Activated CD4-positive, alpha-beta T cell treated with anti-CD3 and anti-CD28 coated beads, Interleukin-2, amount 50 U/mL, for 4 hours (primary cell): ENCODE measurements at regions not wholly inside any gene's neighbourhood (a gene's known extent, or its start where the extent isn't known, plus 50 kb on each side); places are given as distances from the start of the nearest gene placed in this dataset.
"Not testable (repeated sequence)": the region's sequence is repeated elsewhere in the genome, so short reads cannot be mapped to it uniquely, and the experiment has no call there.

ENCODE experiments used
- DNase-seq, 2 experiments: peaks; one replicate each; pipeline ENCODE4 v3.0.0-alpha.2; 2020

DNA sequence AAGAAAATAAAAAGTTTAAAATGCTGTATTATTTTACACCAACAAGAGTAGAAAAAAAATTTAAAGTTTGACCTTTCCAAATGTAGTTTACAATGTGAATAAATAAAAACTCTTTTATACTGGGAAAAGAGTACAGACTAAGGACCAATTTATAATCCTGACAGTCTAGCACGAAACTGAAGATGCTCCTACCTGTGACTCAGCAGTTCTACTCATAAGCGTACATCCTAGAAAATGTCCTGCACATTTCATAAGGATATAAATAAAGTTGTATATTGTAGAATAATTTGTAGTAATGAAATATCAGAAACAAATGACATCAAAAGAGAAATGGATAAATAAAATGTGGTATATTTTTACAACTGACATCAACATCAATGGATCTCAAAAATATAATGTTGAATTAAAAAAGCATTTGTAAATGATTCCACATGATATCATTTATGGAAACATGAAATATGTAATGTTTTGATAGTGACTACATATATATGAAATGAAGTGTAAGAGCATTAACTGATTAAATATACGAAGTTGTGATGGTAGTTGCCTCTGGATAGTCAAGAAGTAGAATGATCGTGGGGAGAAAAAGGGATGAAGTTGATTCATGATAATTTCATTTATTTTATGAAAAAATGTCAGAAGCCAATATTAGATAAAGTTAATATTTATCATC lies 161.3 kb upstream of the CBLB start:
- DNase-seq = no peak

DNA sequence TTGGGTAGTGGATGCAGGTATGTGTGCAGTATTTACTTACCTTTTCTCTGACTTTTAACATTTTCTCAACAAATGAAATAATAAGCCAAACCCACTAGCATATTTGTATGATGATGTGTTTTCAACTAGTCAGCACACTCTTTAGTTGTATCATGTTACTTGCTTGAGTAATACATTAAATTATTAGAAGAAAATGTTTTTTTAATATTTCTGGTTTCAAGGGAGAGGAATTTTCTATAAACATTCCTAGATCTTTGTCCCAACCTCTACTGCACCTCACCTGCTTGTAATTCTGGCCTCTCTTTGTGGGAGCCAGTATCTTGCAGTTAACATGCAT lies 161.8 kb upstream of the CBLB start:
- DNase-seq = no peak

DNA sequence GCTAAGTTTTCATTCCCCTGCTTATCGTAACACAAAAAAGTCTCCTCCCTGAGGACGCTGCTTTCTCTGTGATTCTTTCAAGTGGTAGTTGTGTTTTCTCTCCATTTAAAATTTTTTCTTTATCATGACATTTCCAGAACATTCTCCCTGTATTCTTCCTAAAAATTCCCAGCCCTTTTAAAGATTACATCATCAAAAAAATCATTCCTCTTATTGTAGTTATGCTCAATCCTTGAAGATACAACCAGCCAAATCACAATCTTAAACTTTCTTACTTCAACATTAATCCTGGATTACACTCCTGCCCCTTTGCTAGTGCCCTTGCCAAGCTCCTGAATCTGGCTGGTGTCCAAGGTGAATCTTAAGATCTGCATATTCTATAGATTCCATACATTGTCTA lies 163.7 kb upstream of the CBLB start:
- DNase-seq = no peak

DNA sequence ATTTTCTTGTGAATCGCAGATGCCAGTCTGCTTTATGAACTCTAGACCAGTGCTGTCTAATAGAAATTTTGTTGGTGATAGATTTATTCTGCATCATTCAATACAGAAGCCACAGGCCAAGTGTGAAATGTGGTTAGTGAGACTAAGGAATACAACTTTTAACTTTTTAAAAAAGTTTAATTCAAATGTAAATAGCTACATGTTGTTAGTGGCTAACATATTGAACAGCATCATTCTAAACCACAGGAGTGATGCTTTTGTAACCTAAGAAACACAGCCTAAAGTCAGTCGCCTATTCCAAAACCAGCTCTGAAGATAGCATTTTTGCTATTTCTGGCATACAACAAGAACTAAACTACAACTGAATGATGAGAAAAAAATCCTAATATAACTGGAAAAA lies 164.8 kb upstream of the CBLB start:
- no peak for DNase-seq

DNA sequence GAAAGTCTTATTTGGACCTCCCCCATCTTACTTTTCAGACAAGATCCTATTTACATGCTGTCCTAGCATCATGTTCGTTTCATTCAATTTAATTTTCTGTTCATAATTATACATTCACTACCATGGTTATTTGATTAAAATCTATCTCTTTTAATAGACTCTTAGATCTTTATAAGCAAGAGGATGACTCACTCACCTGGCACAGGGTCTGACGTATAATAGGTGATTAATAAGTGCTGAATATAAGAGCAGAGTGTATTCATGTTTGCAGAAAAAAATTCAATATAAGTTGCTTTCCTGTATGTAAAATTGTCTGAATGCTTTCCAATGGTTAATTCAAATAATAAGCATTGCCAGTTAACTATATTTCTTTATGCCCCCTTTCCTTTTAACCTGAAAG lies 165.5 kb upstream of the CBLB start:
- no peak for DNase-seq

DNA sequence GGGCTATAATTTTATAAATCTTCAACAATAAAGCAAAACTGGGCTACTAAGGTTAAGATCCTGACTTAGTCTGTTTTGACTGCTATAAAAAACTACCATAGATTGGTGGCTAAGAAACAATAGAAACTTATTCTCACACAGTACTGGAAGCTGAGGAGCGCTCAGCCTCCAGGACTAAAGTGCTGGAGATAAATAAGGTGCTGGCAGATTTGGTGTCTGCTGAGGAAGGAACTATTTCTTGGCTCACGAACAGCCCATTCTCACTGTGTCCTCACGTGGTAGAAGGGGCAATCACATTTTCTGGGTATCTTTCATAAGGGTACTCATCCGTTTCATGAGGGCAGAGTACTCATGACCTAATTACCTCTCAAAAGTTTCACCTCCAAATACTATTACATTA lies 166.8 kb upstream of the CBLB start:
- DNase-seq = no peak

DNA sequence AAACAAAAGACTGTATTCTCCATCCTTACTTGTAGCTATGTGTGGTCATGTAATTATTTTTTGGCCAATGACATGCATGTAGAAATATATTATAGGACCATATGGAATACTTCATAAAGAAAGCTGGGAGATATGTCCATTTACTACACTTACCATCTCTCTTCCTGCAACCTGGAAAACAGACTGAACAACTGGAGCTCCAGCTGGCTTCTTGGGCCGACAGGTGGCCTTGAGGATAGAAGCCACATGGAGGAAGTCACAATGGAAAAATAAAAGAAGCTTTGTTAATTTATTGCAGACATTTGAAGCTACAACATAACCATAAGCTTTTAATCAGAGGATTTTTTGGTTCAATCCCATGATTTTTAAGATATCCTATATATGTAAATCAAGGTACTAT lies 167.9 kb upstream of the CBLB start:
- no peak for DNase-seq

DNA sequence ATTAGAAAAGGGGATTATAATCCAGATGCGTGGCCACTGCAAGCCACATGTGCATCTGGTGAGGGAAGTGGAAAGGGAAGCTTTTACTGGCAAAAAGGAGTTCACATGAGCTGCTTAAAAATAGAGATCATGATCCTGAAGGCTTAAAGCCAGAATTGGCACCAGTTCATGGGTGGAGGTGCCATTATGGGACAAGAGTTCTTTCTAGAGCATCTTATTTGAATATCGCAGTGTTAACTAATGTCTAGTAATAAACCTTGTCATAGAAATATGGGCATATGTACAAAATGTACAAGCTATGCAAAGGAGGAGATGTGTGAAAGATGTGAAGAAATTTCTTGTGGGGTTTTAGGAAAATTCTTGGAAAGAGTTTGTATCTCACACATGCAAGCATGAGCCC lies 178.4 kb upstream of the CBLB start:
- no peak for DNase-seq

DNA sequence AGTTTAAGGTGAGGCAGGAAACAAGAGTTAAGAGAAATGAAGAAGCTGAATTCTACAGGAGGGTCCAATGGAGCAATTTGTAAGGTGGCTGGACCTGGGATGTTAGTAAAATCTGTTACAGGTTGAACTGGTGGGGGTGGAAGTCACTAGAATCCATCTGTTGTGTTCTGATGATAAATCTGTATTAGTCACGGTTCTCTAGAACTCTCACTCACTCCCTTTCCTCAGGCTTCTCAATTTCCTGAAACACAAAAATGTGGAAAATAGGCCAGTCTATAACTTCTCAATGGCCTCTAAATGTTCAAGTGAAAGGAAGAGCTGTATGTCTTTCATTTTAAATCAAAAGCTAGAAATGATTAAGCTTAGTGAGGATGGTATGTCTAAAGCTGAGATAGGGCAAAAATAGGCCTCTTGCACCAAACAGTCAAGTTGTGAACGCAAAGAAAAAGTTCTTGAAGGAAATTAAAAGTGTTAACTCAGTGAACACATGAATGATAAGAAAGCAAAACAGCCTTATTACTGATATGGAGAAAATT lies 180.2 kb upstream of the CBLB start:
- DNase-seq = no peak

DNA sequence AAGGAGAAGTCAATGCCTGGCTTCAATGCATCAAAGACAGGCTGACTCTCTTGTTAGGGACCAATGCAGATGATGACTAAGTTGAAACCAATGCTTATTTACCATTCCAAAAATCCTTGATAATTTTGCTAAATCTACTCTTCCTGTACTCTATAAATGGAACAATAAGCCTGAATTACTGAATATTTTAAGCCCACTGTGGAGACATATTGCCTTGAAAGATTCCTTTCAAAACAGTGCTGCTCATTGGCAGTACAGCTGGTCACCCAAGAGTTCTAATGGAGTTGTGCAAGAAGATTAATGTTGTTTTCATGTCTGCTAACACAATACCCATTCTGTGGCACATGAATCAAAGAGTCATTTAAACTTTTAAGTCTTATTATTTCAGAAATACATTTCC lies 181.0 kb upstream of the CBLB start:
- DNase-seq = no peak

DNA sequence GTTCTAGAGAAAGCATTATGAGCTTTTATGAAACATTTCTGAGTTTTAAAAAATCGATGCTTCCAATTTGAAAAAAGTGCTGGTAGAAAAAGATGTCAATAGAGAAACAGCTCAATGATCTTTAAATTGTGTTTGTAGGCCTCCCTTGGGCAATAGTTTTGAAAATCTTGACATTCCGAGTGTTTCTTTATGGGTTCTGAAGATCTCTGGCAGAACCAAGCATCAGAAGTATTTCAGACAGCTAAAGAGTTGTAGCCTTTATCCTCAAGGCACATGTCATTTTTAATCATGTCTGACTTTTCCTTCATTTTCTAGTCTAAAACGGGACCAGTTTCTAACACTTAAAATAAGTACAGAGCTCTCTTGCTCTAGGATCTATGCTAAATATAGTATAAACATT lies 188.1 kb upstream of the CBLB start:
- no peak for DNase-seq

DNA sequence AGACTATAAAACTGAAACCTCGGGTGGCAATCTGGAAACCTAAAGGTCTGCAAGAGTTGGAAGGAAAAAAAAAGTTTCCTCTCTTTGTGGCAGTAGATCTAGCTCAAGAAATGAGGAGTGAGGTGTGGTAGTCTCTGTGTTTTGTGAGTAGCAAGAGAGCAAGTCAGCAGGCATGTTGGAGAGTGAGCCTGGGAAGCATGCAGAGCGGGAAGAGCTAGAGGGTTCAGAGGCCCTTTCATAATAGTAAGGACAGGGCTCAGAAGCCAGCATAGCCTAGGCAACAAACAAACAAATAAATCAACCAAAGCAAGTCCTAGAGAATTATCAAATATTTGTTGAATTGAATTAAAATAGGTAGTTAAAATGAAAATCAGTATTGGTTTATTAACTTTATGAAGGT lies 189.7 kb upstream of the CBLB start:
- DNase-seq = no peak

DNA sequence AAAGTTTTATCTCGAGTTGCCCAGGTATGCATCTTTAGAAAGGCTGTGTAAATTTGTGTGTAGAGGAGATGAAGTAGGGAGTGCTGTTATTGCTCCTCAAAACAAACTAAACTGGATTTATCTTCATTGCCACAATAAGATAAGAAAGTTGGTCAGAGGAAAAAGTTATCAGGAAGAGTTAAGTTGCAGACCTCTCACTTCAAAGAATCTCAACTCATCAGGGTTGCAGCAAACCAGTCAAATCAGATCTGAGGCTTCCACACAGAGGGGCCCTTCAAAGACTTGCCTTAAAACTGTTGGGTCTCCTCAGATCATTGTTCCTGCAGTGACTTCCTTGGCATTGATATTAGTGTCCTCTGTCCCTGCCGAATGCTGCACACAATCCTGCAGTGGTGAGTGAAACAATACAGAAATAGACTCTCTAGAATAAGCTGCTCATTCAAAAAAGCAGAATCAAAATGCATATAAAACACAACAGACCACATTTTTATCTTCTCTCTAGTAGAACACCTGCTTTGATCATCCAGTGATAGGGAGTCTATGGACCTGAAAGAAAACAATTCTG lies 191.2 kb upstream of the CBLB start:
- DNase-seq = no peak

DNA sequence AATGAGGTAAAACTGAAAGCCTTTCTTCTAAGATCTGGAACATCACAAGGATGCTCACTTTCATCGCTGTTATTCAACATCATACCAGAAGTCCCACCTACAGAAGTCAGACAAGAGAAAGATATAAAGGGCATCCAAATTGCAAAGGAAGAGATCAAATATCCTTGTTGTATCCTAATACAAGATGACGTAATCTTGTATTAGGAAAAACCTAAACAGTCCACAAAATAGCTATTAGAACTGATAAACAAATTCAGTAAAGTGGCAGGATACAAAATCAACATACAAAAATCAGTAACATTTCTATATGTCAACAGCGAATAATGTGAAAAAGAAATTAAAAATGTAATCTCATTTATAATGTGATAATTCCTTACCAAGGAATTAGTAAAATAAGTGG lies 195.1 kb upstream of the CBLB start:
- DNase-seq = no peak

DNA sequence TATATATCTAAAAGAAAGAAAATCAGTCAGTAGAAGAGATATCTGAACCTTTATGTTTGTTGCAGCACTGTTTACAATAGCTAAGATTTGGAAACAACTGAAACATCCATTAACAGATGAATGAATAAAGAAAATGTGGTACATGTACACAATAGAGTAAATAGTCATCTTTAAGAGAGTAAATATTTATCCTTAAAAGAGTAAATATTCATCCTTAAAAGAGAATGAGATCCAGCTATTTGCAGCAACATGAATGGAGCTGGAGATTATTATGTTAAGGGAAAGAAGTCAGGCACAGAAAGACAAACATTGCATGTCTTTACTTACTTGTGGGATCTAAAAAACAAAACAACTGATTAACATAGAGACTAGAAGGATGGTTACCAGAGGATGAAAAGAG lies 197.0 kb upstream of the CBLB start:
- no peak for DNase-seq

DNA sequence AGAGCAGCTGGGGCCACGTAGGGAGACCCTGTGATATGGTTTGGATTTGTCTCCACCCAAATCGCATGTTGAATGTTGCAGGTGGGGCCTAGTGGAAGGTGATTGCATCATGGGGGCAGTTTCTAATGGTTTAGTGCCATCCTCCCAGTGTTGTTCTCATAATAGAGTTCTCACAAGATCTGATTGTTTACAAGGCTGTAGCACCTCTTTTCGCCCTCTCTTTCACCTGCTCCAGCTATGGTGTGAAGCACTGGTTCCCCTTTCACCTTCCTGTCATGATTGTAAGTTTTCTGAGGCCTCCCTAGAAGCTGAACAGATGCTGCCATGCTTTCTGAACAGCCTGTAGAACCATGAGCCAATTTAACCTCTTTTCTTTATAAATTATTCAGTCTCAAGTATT lies 198.9 kb upstream of the CBLB start:
- no peak for DNase-seq

DNA sequence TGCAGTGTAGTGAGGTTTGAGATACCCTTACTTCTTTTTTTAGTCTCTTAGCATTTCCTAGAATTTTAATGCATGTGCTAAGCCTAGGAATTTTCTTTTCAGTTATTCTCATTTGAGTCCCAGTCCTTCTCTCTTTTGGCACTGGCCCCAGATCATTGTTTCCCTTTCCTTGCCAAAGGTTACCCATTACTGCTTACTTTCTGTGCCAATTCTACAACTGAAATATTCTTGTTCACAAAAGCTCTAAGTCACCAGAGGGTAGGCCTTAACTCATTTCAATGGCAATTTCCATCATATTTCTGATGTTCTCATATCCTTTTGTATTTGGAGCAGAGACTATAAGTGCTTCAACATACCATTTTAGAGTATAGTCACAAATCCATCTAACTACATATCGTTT lies 199.6 kb upstream of the CBLB start:
- DNase-seq = no peak

DNA sequence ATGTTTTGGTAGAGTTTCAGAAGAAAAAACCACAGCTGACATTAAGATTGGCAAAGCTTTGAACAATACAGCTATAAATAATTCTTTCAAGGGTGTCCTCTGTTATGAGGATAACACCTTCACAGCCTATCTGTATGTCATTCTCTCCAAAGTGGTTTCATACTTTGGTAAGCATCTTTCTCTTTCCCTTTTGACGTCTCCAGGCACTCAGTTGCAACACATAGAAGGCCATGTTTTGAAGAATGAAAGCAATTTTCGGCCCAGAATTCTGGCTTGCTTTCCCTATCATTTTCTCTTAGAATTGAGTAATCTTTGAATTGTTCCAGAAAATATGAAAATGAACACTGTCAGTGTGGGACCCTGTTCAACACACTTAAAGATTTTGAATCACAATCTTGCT lies 200.0 kb upstream of the CBLB start:
- no peak for DNase-seq

DNA sequence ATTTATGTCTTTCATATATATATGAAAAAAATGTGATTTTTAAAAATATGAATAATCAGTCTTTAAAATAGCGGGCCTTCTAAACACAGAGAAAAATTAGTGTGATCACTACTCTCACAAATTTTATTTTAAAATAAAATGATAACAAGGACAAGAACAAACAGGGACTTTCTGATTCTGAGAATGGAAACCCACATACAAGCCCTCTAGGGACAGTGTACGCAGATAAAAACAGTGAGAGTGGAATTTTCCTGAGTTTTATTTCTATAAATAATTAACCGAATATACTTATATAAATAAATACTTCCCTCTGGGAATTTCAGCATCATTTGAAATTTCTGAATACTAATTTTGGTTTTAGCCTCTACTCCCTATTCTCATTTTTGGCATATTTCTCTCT lies 201.4 kb upstream of the CBLB start:
- no peak for DNase-seq

DNA sequence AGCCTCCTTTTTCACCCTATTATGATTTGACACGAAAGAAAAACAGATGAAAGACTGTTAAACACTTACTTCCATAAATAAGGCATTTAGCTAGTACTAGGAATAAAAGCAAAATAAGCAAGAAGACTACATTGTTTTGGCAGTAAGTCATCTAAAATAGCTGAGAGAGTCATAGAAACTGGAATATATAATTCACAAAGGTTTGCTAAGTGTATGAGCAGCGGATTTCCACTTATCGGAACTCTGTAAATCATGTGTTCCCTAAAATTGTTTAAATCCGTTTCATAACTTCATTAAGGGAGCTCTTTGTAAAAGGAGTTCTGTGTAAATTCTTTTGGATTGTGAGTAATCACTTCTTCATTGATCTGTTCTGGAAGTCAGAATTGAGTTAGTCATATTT lies 202.5 kb upstream of the CBLB start:
- DNase-seq = no peak

DNA sequence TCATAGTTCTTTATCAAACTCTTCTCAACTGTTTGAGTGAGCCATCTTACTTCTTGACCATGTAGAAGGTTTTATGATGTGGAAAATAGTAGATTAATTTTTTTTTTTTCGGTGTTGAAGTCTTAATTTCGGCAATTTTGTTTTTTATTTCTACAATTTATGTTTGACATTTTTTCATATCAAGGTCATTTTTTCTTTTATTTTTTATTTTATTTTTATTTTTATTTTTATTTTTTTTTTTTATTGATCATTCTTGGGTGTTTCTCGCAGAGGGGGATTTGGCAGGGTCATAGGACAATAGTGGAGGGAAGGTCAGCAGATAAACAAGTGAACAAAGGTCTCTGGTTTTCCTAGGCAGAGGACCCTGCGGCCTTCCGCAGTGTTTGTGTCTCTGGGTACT lies 203.8 kb upstream of the CBLB start:
- DNase-seq = not testable (repeated sequence)

DNA sequence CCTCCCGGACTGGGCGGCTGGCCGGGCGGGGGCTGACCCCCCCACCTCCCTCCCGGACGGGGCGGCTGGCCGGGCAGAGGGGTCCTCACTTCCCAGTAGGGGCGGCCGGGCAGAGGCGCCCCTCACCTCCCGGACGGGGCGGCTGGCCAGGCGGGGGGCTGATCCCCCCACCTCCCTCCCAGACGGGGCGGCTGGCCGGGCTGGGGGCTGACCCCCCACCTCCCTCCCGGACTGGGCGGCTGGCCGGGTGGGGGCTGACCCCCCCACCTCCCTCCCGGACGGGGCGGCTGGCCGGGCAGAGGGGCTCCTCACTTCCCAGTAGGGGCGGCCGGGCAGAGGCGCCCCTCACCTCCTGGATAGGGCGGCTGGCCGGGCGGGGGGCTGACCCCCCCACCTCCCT lies 205.0 kb upstream of the CBLB start:
- not testable (repeated sequence) for DNase-seq

DNA sequence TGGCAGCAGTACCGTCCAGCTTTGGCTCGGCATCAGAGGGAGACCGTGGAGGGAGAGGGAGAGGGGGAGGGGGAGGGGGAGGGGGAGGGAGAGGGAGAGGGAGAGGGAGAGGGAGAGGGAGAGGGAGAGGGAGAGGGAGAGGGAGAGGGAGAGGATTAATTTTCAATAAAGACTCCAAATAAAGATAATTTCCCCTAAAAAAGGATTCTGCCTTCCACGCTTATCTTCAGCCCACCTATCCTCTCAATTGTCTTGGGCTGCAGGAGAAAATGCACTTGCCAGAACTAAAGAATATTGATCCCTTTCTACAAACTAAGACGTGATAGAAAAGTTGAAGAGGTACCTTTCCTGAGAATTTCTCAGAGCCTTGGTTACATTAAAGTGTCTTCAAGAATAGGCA lies 206.9 kb upstream of the CBLB start:
- DNase-seq = not testable (repeated sequence)

DNA sequence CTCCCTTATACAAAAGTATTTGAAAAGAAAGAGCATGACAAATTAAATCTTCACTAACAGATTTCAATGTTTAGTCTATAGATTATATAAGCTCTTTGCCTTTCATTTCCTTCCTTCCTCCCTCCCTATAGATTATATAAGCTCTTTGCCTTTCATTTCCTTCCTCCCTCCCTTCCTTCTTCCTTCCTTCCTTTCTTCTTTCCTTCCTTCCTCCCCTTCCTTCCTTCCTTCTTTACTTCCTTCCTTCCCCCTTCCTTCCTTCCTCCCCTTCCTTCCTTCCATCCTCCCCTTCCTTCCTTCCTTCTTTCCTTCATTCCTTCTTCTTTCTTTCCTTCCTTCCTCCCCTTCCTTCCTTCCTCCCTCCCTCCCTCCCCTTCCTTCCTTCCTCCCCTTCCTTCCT lies 209.8 kb upstream of the CBLB start:
- DNase-seq = no peak

DNA sequence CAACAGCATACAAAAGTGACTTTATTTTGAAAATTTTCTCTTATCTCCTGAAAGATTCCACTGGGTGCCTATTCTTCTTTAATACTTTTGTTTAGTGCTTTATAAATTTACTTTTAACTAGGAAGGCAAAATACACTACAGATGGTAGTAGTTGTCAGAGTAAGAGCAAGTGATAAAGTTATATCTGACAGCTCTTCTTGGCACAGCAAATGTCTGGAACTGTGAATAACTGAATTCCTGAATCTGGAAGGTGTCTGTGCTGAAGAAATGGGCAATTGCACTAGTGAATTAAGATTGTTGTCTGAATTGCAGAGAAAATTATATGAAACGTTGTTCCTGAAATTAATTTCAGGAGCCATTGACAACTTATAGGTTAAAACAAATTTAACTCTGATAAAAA lies 213.8 kb upstream of the CBLB start:
- DNase-seq = no peak
